Colonic mucosa (tissue), 4 donors: ENCODE measurements at regions not wholly inside any gene's neighbourhood (a gene's known extent, or its start where the extent isn't known, plus 50 kb on each side); places are given as distances from the start of the nearest gene placed in this dataset.

Source experiments
- DNase-seq: peaks from one replicate; pipeline ENCODE4 v3.0.0-alpha.2; 2020
- H3K27ac ChIP-seq: fragments of 200-600 bp; one replicate; pipeline ENCODE4 v1.8.0; 2021
- H3K27me3 ChIP-seq: fragments of 200-600 bp; one replicate; pipeline ENCODE4 v1.8.0; 2021
- H3K36me3 ChIP-seq: fragments of 200-600 bp; one replicate; pipeline ENCODE4 v1.8.0; 2021
- H3K4me1 ChIP-seq: fragments of 200-600 bp; one replicate; pipeline ENCODE4 v1.8.0; 2021; ENCODE audit warnings: mild to moderate bottlenecking
- H3K4me3 ChIP-seq: fragments of 200-600 bp; one replicate; pipeline ENCODE4 v1.8.0; 2021
- H3K9ac ChIP-seq, 2 donors: one replicate each; pipeline ENCODE4 v1.7.0; 2013; ENCODE audit warnings: control low read depth in 2 of 2, low read depth in 2 of 2, low read length in 2 of 2
- H3K9me3 ChIP-seq: fragments of 200-600 bp; one replicate; pipeline ENCODE4 v1.8.0; 2021
- CTCF ChIP-seq: fragments of 200-600 bp; IDR thresholded peaks from one replicate; pipeline ENCODE4 v1.8.0; 2022; ENCODE audit warnings: antibody characterized with exemption, mild to moderate bottlenecking
- intact Hi-C: fragments of 100-400 bp; cut with DNase I; formaldehyde crosslinking; loops from one replicate; pipeline ENCODE4 v1.14.1; 2022
- donor health status: healthy.
- donor health status: DM: no; HTN: no; CAD: no.
- donor health status: DM: no; HTN: no; CAD: no.

GRCh38 chr2:180325416-180326120 lies 318.5 kb upstream of the CWC22 start:
- no peaks in the 10 kb centered on the region for H3K27me3 ChIP-seq
- TF ChIP-seq CTCF = no peak
- H3K9me3 ChIP-seq = no peaks in the 10 kb centered on the region
- H3K27ac ChIP-seq = no peak overlapping the region
- no peak overlapping the region for H3K4me3 ChIP-seq
- H3K4me1 ChIP-seq = no peaks in the 10 kb centered on the region
- no peak for DNase-seq
- no peaks in the 10 kb centered on the region for H3K36me3 ChIP-seq
- intact Hi-C loops = no loop called here
- H3K9ac ChIP-seq = no peak overlapping the region

GRCh38 chr2:180324182-180324581 lies 317.1 kb upstream of the CWC22 start:
- no peak overlapping the region for H3K9ac ChIP-seq
- no peaks in the 10 kb centered on the region for H3K9me3 ChIP-seq
- intact Hi-C loops = no loop called here
- H3K36me3 ChIP-seq = no peaks in the 10 kb centered on the region
- TF ChIP-seq CTCF = no peak
- no peak overlapping the region for H3K27ac ChIP-seq
- H3K4me1 ChIP-seq = no peaks in the 10 kb centered on the region
- H3K4me3 ChIP-seq = no peak overlapping the region
- no peak for DNase-seq
- H3K27me3 ChIP-seq = no peaks in the 10 kb centered on the region

DNA sequence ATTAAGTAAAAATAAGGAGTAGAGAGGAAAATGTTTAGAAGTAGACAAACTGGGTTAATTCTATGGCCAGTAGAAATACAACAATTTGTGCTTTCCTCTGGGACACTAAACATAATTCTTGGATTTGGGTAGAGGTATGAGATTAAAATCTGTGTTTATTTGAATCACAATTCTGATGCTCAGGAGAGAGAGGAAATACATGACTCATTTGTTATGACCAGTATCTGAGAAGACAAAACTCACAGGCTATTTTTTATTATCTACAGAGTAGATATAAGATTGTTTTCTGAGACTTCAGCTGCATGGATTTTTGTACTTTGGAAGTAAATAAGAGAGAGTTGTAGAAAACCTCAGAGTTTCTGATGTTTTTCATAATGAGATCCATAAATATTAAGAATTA lies 315.7 kb upstream of the CWC22 start:
- intact Hi-C loops = no loop called here
- no peak overlapping the region for H3K9ac ChIP-seq
- no peak overlapping the region for H3K27ac ChIP-seq
- H3K27me3 ChIP-seq = no peaks in the 10 kb centered on the region
- no peak overlapping the region for H3K4me3 ChIP-seq
- no peaks in the 10 kb centered on the region for H3K36me3 ChIP-seq
- no peaks in the 10 kb centered on the region for H3K4me1 ChIP-seq
- DNase-seq = no peak
- TF ChIP-seq CTCF = no peak
- no peaks in the 10 kb centered on the region for H3K9me3 ChIP-seq

DNA sequence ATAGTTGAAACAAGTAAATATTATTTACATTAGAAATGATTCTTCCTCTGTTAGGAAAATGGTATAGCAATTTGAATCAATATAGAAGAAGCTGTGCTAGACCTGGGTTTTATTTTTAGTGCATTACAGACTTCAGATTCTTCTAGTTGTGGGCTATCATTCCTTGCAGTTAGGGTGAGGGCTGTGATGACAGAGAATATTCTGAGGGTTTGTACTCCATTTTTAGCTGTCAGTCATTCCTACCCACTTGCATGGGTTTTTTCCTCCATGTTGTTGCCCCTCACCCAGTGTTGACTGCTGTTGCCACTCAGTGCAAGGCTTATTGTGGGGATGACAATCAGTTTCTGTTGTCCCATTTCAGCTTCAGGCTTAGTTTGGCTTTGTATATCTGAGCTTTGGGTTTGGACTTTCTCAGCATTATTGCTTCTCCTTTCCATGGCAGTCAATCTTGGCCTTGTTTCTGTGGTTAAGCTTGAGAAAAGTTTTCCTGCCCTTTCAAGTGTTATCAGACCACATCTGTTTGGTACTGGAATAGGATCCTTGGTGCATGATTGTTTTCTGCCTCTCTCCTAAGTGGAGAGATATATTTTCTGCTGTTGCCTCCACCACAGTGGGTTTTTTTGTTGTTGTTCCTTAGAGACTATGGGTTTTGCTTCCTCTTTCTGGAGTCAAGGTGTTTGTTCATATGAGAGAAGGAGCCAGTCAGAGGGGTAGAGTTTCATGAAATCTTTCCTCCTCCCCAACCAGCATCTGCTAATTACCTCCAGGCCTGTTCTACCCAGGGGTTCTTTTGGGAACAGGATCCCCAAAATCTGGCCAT lies 312.7 kb upstream of the CWC22 start:
- Histone ChIP-seq H3K4me3 (no peak overlapping the region), H3K9ac (no peak overlapping the region), H3K27me3 (no peaks in the 10 kb centered on the region), H3K9me3 (no peaks in the 10 kb centered on the region), H3K27ac (no peak overlapping the region), H3K4me1 (no peaks in the 10 kb centered on the region), H3K36me3 (no peaks in the 10 kb centered on the region)
- intact Hi-C loops = no loop called here
- DNase-seq = no peak
- no peak for TF ChIP-seq CTCF

GRCh38 chr2:180314086-180314485 lies 307.0 kb upstream of the CWC22 start:
- no peak for TF ChIP-seq CTCF
- no peak for DNase-seq

More at GRCh38 chr2:180314086-180314485, 307.0 kb upstream of the CWC22 start:
- Histone ChIP-seq H3K27me3 (no peaks in the 10 kb centered on the region), H3K36me3 (no peaks in the 10 kb centered on the region), H3K9ac (no peak overlapping the region), H3K4me3 (no peak overlapping the region), H3K4me1 (no peaks in the 10 kb centered on the region), H3K9me3 (no peaks in the 10 kb centered on the region), H3K27ac (no peak overlapping the region)
- intact Hi-C loops = no loop called here
